Activated CD8-positive, alpha-beta T cell treated with anti-CD3 and anti-CD28 coated beads for 36 hours (primary cell): ENCODE measurements at regions not wholly inside any gene's neighbourhood (a gene's known extent, or its start where the extent isn't known, plus 50 kb on each side); places are given as distances from the start of the nearest gene placed in this dataset.

Source experiments
- ATAC-seq: fragments of 200-7000 bp; cut with Tn5 transposase; one replicate; pipeline ENCODE4 v1.10.0; 2021; ENCODE audit warnings: mild to moderate bottlenecking, moderate library complexity
- CTCF ChIA-PET: fragments of 350-600 bp; sonication (Branson Sonifier 250); formaldehyde crosslinking; loops from one replicate; lab custom pipeline; 2021; ENCODE audit warnings: antibody characterized with exemption; lab: Charles Lee
- POLR2A ChIA-PET: fragments of 350-600 bp; sonication (Branson Sonifier 250); formaldehyde crosslinking; loops from one replicate; lab custom pipeline; 2021; ENCODE audit warnings: antibody characterized with exemption; lab: Charles Lee
- DNase-seq: peaks from one replicate; pipeline ENCODE4 v3.0.0-alpha.2; 2020
- H3K27ac Mint-ChIP-seq: one replicate; pipeline ENCODE4 v1.8.0; 2021; ENCODE audit warnings: mild to moderate bottlenecking, mixed read lengths
- H3K27me3 Mint-ChIP-seq: one replicate; pipeline ENCODE4 v1.8.0; 2021; ENCODE audit warnings: mixed read lengths
- H3K36me3 Mint-ChIP-seq: one replicate; pipeline ENCODE4 v1.8.0; 2021; ENCODE audit warnings: low read depth, mixed read lengths
- H3K4me1 Mint-ChIP-seq: one replicate; pipeline ENCODE4 v1.8.0; 2021; ENCODE audit warnings: low read depth, mixed read lengths
- H3K4me3 Mint-ChIP-seq: one replicate; pipeline ENCODE4 v1.8.0; 2021; ENCODE audit warnings: mild to moderate bottlenecking, moderate library complexity, mixed read lengths
- H3K9me3 Mint-ChIP-seq: one replicate; pipeline ENCODE4 v1.8.0; 2021; ENCODE audit warnings: mixed read lengths
- CTCF ChIP-seq: fragments of 200-600 bp; IDR thresholded peaks from one replicate; pipeline ENCODE4 v1.8.0; 2022; ENCODE audit warnings: antibody characterized with exemption, mild to moderate bottlenecking
- intact Hi-C: fragments of 100-400 bp; cut with micrococcal nuclease; formaldehyde crosslinking; loops from one replicate; pipeline ENCODE4 v1.10.0; 2022

GRCh38 chr7:145489609-145490008 lies 627.0 kb upstream of the CNTNAP2 start:
- peaks cover 16% of the 10 kb centered on the region for H3K9me3 Mint-ChIP-seq
- TF ChIP-seq CTCF = no peak
- H3K27ac Mint-ChIP-seq = no peak overlapping the region
- CTCF ChIA-PET = no interaction called here
- no peaks in the 10 kb centered on the region for H3K4me1 Mint-ChIP-seq
- H3K4me3 Mint-ChIP-seq = no peak overlapping the region
- ATAC-seq = no peak
- intact Hi-C loops = no loop called here
- H3K27me3 Mint-ChIP-seq = no peaks in the 10 kb centered on the region
- POLR2A ChIA-PET = no interaction called here
- no peak for DNase-seq
- no peaks in the 10 kb centered on the region for H3K36me3 Mint-ChIP-seq

GRCh38 chr7:145488816-145489215 lies 627.8 kb upstream of the CNTNAP2 start:
- Mint-ChIP-seq H3K9me3 (peaks cover 12% of the 10 kb centered on the region), H3K4me3 (no peak overlapping the region), H3K36me3 (no peaks in the 10 kb centered on the region), H3K4me1 (no peaks in the 10 kb centered on the region), H3K27ac (no peak overlapping the region), H3K27me3 (no peaks in the 10 kb centered on the region)
- ChIA-PET POLR2A (no interaction called here), CTCF (no interaction called here)
- DNase-seq (no peak), ATAC-seq (no peak)
- TF ChIP-seq CTCF = no peak
- intact Hi-C loops = no loop called here

DNA sequence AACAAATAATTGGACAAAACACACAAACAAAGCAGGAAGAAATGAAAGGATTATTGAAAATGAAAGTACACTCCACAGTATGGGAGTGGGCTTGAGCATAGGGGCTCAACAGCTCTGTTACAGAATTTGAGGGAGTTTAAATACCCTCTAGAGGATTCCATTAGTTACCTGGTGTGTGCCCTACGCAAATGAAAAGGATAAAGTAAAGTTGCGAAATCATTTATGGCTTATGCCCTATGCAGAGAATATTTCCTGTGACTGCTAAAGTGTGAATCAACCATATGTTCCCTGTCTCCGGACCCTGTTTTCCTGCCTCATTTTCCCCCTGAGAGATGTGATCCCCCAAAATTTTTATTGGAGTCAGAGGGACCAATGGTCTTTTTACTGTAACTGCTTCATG lies 634.6 kb upstream of the CNTNAP2 start:
- H3K9me3 Mint-ChIP-seq = peaks cover 1% of the 10 kb centered on the region
- H3K36me3 Mint-ChIP-seq = no peaks in the 10 kb centered on the region
- no peak for TF ChIP-seq CTCF
- no peaks in the 10 kb centered on the region for H3K27me3 Mint-ChIP-seq
- DNase-seq (no peak), ATAC-seq (no peak)
- H3K4me3 Mint-ChIP-seq = no peak overlapping the region
- POLR2A ChIA-PET = no interaction called here
- H3K4me1 Mint-ChIP-seq = no peaks in the 10 kb centered on the region
- H3K27ac Mint-ChIP-seq = no peak overlapping the region
- intact Hi-C loops = no loop called here
- CTCF ChIA-PET = no interaction called here

- Mint-ChIP-seq H3K27ac (no peak overlapping the region), H3K27me3 (no peaks in the 10 kb centered on the region), H3K9me3 (peaks cover 1% of the 10 kb centered on the region), H3K4me3 (no peak overlapping the region), H3K4me1 (no peaks in the 10 kb centered on the region), H3K36me3 (no peaks in the 10 kb centered on the region)
- intact Hi-C loops = no loop called here
- ChIA-PET POLR2A (no interaction called here), CTCF (no interaction called here)
- DNase-seq (no peak), ATAC-seq (no peak)
- TF ChIP-seq CTCF = no peak
Measured at GRCh38 chr7:145478541-145478940, 638.1 kb upstream of the CNTNAP2 start.

DNA sequence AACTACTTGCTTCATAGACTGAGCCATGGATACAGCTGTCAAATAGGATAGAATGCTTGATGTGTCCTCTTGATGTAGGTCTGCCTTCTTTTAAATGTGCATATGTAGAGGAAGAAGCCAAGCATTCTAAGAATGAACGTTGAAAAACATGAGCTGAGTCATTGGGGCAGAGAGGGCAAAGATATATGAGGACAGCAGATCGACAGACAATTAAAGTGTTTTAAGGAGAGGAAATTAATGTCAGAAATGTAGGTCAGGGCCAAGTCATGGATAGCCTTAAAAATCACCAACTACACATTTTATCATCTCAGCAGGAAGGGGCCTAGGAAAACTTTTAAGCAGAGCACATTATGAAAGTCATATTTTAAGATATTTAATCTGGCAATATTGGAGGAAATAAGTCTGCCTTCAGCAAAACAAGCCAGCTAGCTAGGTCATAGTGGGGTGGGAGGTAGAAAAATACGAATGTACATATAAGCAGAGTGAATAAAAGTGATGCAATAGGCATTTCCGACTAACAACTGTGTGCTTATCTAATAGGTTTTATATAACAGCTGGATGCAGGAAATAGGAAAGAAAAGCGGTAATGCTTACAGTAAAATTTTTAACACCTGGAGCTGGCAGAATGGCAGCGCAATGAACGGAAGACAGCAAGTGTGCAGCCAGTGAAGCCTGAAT lies 638.3 kb upstream of the TPK1 start:
- POLR2A ChIA-PET = no interaction called here
- Mint-ChIP-seq H3K36me3 (no peaks in the 10 kb centered on the region), H3K9me3 (peaks cover 1% of the 10 kb centered on the region), H3K27ac (no peak overlapping the region), H3K4me1 (no peaks in the 10 kb centered on the region), H3K27me3 (no peaks in the 10 kb centered on the region), H3K4me3 (no peak overlapping the region)
- intact Hi-C loops = no loop called here
- TF ChIP-seq CTCF = no peak
- DNase-seq (no peak), ATAC-seq (no peak)
- CTCF ChIA-PET = no interaction called here
